GM23338 (cell line): ENCODE measurements at regions not wholly inside any gene's neighbourhood (a gene's known extent, or its start where the extent isn't known, plus 50 kb on each side); places are given as distances from the start of the nearest gene placed in this dataset.

Experiments used
- ATAC-seq: fragments of 200-7000 bp; cut with Tn5 transposase; 3 replicates; pipeline ENCODE4 v1.9.1; 2020
- DNase-seq: peaks from one replicate; pipeline ENCODE4 v3.0.0-alpha.2; 2015; ENCODE audit warnings: low spot score
- H2AFZ ChIP-seq: fragments of 200-600 bp; sonication (generic); 2 replicates; pipeline ENCODE4 v1.8.0; 2016; ENCODE audit warnings: antibody characterized with exemption, mild to moderate bottlenecking, moderate library complexity
- H3F3A ChIP-seq: fragments of 200-600 bp; sonication (generic); replicated peaks from 2 replicates; pipeline ENCODE4 v1.8.0; 2017; ENCODE audit warnings: antibody characterized with exemption, mixed run types, low read depth
- H3K27ac ChIP-seq: fragments of 200-600 bp; sonication (generic); 2 replicates; pipeline ENCODE4 v1.6.1; 2016; ENCODE audit warnings: low read depth
- H3K27me3 ChIP-seq: fragments of 200-600 bp; sonication (generic); 2 replicates; pipeline ENCODE4 v1.8.0; 2016; ENCODE audit warnings: mild to moderate bottlenecking, mixed run types, moderate library complexity; ENCODE audit not compliant: insufficient read depth
- H3K36me3 ChIP-seq: fragments of 200-600 bp; sonication (generic); 2 replicates; pipeline ENCODE4 v1.8.0; 2016; ENCODE audit warnings: mild to moderate bottlenecking; ENCODE audit not compliant: insufficient read depth
- H3K4me1 ChIP-seq: fragments of 200-600 bp; sonication (generic); 2 replicates; pipeline ENCODE4 v1.8.0; 2016; ENCODE audit warnings: mild to moderate bottlenecking, moderate library complexity; ENCODE audit not compliant: insufficient read depth
- H3K4me2 ChIP-seq: fragments of 200-600 bp; sonication (generic); 2 replicates; pipeline ENCODE4 v1.7.1; 2017; ENCODE audit warnings: mixed run types
- H3K4me3 ChIP-seq: fragments of 200-600 bp; sonication (generic); 2 replicates; pipeline ENCODE4 v1.6.1; 2016; ENCODE audit warnings: mixed run types
- H3K79me2 ChIP-seq: fragments of 200-600 bp; sonication (generic); replicated peaks from 2 replicates; pipeline ENCODE4 v1.8.0; 2017; ENCODE audit warnings: mild to moderate bottlenecking; ENCODE audit not compliant: insufficient read depth
- H3K9me2 ChIP-seq: fragments of 200-600 bp; sonication (generic); 2 replicates; pipeline ENCODE4 v1.8.0; 2017; ENCODE audit not compliant: insufficient read depth
- H4K20me1 ChIP-seq: fragments of 200-600 bp; sonication (generic); replicated peaks from 2 replicates; pipeline ENCODE4 v1.8.0; 2017; ENCODE audit warnings: mild to moderate bottlenecking; ENCODE audit not compliant: insufficient read depth
- H3K27ac Mint-ChIP-seq: 2 replicates; pipeline ENCODE4 v1.8.0; 2020; ENCODE audit warnings: inconsistent platforms, mild to moderate bottlenecking, moderate library complexity, mixed read lengths
- H3K27me3 Mint-ChIP-seq: 3 replicates; pipeline ENCODE4 v1.8.0; 2022; ENCODE audit warnings: low read depth, mild to moderate bottlenecking, moderate library complexity, mixed read lengths, inconsistent platforms; ENCODE audit not compliant: insufficient read depth, poor library complexity
- H3K36me3 Mint-ChIP-seq: 3 replicates; pipeline ENCODE4 v1.8.0; 2021; ENCODE audit warnings: low read depth, mild to moderate bottlenecking, inconsistent platforms, moderate library complexity, mixed read lengths
- H3K4me1 Mint-ChIP-seq: 3 replicates; pipeline ENCODE4 v1.8.0; 2020; ENCODE audit warnings: mild to moderate bottlenecking, inconsistent platforms, mixed read lengths
- H3K4me3 Mint-ChIP-seq: 3 replicates; pipeline ENCODE4 v1.8.0; 2021; ENCODE audit warnings: moderate library complexity, mild to moderate bottlenecking, inconsistent platforms, mixed read lengths
- H3K9me3 Mint-ChIP-seq: 3 replicates; pipeline ENCODE4 v1.8.0; 2020; ENCODE audit warnings: moderate library complexity, mild to moderate bottlenecking, inconsistent platforms, mixed read lengths
- CREB1 ChIP-seq: fragments of 250-450 bp; sonication (Bioruptor Pico); IDR thresholded peaks from 2 replicates; pipeline ENCODE4 v1.5.0; 2020; ENCODE audit warnings: low read depth, mild to moderate bottlenecking, moderate library complexity
- EZH2 ChIP-seq: fragments of 200-600 bp; sonication (generic); IDR thresholded peaks from one replicate; pipeline ENCODE4 v1.8.0; 2017; ENCODE audit warnings: antibody characterized with exemption, mild to moderate bottlenecking, low read depth; ENCODE audit not compliant: unreplicated experiment
- EZH2phosphoT487 ChIP-seq: fragments of 200-600 bp; sonication (generic); IDR thresholded peaks from one replicate; pipeline ENCODE4 v1.8.1; 2018; ENCODE audit warnings: antibody characterized with exemption; ENCODE audit not compliant: unreplicated experiment
- JUNB ChIP-seq: IDR thresholded peaks from one replicate; pipeline ENCODE4 v1.6.1; 2016; ENCODE audit warnings: antibody characterized with exemption; ENCODE audit not compliant: unreplicated experiment
- NANOG ChIP-seq: IDR thresholded peaks from 2 replicates; pipeline ENCODE4 v1.6.1; 2016; ENCODE audit warnings: antibody characterized with exemption, borderline replicate concordance
- STAT1 ChIP-seq: IDR thresholded peaks from one replicate; pipeline ENCODE4 v1.6.1; 2016; ENCODE audit warnings: antibody characterized with exemption; ENCODE audit not compliant: unreplicated experiment
- ZNF331 ChIP-seq: fragments of 250-450 bp; sonication (Bioruptor Pico); IDR thresholded peaks from 2 replicates; pipeline ENCODE4 v1.5.0; 2020; ENCODE audit warnings: low read depth, mild to moderate bottlenecking, moderate library complexity
- TF ChIP-seq, protein P1 (sequence below): IDR thresholded peaks from 2 replicates; pipeline ENCODE4 v1.6.1; 2016; ENCODE audit warnings: antibody characterized with exemption
- TF ChIP-seq, protein P2 (sequence below), 2 experiments: fragments of 200-600 bp in 1 of 2; sonication (generic) in 1 of 2; conservative IDR thresholded peaks; 2 replicates each; pipeline versions ENCODE4 v1.5.1 to v1.6.1; 2016 to 2017; ENCODE audit warnings: antibody characterized with exemption in 2 of 2, low read depth in 2 of 2, mild to moderate bottlenecking in 2 of 2, moderate library complexity in 1 of 2
- TF ChIP-seq, protein P3 (sequence below): fragments of 250-450 bp; sonication (Bioruptor Pico); IDR thresholded peaks from 2 replicates; pipeline ENCODE4 v1.5.0; 2020; ENCODE audit warnings: mild to moderate bottlenecking, moderate library complexity

DNA sequence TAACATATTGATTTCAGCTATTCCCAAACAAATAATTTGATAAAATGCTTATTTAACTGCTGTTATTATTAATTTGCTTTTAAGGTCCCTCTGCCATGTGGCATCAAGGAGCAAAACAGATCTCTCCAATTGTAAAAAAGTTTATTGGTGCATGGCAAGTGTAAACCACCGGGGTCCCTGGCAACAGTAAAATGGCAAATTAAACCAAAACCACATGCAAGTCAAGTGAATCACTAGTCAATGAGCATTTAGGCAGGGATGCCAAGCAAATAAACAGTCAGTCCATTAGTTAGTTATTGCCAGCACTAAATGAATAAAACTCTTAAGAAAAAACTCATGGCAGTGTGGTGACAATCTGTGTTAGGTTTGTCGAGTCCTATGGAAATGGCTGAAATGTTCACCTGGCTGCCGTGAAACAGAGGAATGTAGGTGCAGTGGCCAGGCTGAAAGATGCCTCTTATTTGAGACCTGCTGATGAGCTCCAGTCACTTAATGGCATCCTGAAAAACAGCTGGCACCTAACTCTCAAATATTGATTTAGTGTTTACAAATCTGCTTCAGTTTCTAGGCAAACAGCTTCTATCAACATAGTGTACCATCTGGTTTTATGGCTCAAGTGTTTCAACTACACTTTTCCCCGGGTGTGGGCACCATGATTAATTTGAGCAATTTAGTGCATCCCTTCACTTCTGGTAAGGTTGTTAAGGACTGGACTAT is 296.5 kb upstream of the ITGA1 start:
- Histone ChIP-seq H2AFZ (peak overlapping the region; percentile 81; the same call in 1 of the 2 replicates), H3K36me3 (no peaks in the 10 kb centered on the region), H4K20me1 (no peaks in the 10 kb centered on the region), H3K9me2 (no peaks in the 10 kb centered on the region; the same call in 1 of the 2 replicates), H3F3A (no peaks in the 10 kb centered on the region), H3K27ac (no peak overlapping the region), H3K4me1 (no peaks in the 10 kb centered on the region), H3K4me2 (no peak overlapping the region), H3K4me3 (no peak overlapping the region), H3K27me3 (no peaks in the 10 kb centered on the region), H3K79me2 (no peaks in the 10 kb centered on the region)
- no peak overlapping the region for H3K4me3 Mint-ChIP-seq
- no peaks in the 10 kb centered on the region for H3K27me3 Mint-ChIP-seq
- TF ChIP-seq CREB1 (no peak), EZH2 (no peak), EZH2phosphoT487 (no peak), NANOG (no peak), ZNF331 (CRISPR knock-in tag) (no peak), STAT1 (no peak)
- TF ChIP-seq, protein P1, sequence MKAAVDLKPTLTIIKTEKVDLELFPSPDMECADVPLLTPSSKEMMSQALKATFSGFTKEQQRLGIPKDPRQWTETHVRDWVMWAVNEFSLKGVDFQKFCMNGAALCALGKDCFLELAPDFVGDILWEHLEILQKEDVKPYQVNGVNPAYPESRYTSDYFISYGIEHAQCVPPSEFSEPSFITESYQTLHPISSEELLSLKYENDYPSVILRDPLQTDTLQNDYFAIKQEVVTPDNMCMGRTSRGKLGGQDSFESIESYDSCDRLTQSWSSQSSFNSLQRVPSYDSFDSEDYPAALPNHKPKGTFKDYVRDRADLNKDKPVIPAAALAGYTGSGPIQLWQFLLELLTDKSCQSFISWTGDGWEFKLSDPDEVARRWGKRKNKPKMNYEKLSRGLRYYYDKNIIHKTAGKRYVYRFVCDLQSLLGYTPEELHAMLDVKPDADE: no peak
- TF ChIP-seq, protein P2, sequence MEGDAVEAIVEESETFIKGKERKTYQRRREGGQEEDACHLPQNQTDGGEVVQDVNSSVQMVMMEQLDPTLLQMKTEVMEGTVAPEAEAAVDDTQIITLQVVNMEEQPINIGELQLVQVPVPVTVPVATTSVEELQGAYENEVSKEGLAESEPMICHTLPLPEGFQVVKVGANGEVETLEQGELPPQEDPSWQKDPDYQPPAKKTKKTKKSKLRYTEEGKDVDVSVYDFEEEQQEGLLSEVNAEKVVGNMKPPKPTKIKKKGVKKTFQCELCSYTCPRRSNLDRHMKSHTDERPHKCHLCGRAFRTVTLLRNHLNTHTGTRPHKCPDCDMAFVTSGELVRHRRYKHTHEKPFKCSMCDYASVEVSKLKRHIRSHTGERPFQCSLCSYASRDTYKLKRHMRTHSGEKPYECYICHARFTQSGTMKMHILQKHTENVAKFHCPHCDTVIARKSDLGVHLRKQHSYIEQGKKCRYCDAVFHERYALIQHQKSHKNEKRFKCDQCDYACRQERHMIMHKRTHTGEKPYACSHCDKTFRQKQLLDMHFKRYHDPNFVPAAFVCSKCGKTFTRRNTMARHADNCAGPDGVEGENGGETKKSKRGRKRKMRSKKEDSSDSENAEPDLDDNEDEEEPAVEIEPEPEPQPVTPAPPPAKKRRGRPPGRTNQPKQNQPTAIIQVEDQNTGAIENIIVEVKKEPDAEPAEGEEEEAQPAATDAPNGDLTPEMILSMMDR (conservative IDR thresholded peaks at IDR 0.05; ENCODE audit: low read depth in 2 of 2): no peak
- H3K27ac Mint-ChIP-seq: no peak overlapping the region
- no peaks in the 10 kb centered on the region for H3K9me3 Mint-ChIP-seq
- H3K36me3 Mint-ChIP-seq: no peaks in the 10 kb centered on the region
- no peak for ATAC-seq
- no peak for DNase-seq
- H3K4me1 Mint-ChIP-seq: no peaks in the 10 kb centered on the region

DNA sequence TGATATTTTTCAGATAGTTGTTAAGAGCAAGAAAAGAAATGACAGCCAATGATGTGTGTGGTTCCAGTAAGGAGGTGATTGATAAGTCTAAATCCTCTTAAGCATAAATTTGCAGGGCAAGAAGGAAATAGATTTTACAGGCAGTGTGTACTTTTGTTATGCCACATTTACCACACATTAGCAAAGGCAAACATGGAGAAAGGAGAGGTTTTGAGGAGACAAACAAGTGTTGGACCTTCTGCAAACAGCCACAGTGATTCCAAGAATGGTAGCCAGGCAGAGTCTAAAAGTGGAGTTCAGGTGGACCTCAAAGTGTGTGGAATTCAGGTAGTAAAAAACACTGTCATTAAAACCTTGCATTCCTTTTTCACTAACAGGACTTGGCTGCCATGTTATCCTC is 295.9 kb upstream of the ITGA1 start:
- no peaks in the 10 kb centered on the region; the same call in 1 of the 2 replicates for H3K9me2 ChIP-seq
- H3K27me3 Mint-ChIP-seq: no peaks in the 10 kb centered on the region
- no peak overlapping the region for H3K4me2 ChIP-seq
- no peaks in the 10 kb centered on the region for H4K20me1 ChIP-seq
- TF ChIP-seq, protein P2 (conservative IDR thresholded peaks at IDR 0.05; ENCODE audit: low read depth in 2 of 2): no peak
- TF ChIP-seq, protein P3, sequence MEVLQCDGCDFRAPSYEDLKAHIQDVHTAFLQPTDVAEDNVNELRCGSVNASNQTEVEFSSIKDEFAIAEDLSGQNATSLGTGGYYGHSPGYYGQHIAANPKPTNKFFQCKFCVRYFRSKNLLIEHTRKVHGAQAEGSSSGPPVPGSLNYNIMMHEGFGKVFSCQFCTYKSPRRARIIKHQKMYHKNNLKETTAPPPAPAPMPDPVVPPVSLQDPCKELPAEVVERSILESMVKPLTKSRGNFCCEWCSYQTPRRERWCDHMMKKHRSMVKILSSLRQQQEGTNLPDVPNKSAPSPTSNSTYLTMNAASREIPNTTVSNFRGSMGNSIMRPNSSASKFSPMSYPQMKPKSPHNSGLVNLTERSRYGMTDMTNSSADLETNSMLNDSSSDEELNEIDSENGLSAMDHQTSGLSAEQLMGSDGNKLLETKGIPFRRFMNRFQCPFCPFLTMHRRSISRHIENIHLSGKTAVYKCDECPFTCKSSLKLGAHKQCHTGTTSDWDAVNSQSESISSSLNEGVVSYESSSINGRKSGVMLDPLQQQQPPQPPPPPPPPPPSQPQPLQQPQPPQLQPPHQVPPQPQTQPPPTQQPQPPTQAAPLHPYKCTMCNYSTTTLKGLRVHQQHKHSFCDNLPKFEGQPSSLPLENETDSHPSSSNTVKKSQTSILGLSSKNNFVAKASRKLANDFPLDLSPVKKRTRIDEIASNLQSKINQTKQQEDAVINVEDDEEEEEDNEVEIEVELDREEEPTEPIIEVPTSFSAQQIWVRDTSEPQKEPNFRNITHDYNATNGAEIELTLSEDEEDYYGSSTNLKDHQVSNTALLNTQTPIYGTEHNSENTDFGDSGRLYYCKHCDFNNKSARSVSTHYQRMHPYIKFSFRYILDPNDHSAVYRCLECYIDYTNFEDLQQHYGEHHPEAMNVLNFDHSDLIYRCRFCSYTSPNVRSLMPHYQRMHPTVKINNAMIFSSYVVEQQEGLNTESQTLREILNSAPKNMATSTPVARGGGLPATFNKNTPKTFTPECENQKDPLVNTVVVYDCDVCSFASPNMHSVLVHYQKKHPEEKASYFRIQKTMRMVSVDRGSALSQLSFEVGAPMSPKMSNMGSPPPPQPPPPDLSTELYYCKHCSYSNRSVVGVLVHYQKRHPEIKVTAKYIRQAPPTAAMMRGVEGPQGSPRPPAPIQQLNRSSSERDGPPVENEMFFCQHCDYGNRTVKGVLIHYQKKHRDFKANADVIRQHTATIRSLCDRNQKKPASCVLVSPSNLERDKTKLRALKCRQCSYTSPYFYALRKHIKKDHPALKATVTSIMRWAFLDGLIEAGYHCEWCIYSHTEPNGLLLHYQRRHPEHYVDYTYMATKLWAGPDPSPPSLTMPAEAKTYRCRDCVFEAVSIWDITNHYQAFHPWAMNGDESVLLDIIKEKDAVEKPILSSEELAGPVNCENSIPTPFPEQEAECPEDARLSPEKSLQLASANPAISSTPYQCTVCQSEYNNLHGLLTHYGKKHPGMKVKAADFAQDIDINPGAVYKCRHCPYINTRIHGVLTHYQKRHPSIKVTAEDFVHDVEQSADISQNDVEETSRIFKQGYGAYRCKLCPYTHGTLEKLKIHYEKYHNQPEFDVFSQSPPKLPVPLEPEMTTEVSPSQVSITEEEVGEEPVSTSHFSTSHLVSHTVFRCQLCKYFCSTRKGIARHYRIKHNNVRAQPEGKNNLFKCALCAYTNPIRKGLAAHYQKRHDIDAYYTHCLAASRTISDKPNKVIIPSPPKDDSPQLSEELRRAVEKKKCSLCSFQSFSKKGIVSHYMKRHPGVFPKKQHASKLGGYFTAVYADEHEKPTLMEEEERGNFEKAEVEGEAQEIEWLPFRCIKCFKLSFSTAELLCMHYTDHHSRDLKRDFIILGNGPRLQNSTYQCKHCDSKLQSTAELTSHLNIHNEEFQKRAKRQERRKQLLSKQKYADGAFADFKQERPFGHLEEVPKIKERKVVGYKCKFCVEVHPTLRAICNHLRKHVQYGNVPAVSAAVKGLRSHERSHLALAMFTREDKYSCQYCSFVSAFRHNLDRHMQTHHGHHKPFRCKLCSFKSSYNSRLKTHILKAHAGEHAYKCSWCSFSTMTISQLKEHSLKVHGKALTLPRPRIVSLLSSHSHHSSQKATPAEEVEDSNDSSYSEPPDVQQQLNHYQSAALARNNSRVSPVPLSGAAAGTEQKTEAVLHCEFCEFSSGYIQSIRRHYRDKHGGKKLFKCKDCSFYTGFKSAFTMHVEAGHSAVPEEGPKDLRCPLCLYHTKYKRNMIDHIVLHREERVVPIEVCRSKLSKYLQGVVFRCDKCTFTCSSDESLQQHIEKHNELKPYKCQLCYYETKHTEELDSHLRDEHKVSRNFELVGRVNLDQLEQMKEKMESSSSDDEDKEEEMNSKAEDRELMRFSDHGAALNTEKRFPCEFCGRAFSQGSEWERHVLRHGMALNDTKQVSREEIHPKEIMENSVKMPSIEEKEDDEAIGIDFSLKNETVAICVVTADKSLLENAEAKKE (CRISPR knock-in tag): no peak
- no peak for TF ChIP-seq EZH2
- TF ChIP-seq JUNB: no peak
- no peak for TF ChIP-seq CREB1
- peak overlapping the region; percentile 80; the same call in 1 of the 2 replicates for H2AFZ ChIP-seq
- no peak overlapping the region for H3K4me3 ChIP-seq
- peaks cover under 1% of the 10 kb centered on the region; the same call in 1 of the 3 replicates for H3K9me3 Mint-ChIP-seq
- no peak overlapping the region for H3K27ac ChIP-seq
- no peak overlapping the region for H3K4me3 Mint-ChIP-seq
- H3K36me3 ChIP-seq: no peaks in the 10 kb centered on the region
- no peaks in the 10 kb centered on the region for H3K27me3 ChIP-seq
- ATAC-seq (no peak), DNase-seq (no peak)
- no peaks in the 10 kb centered on the region for H3K36me3 Mint-ChIP-seq
- H3K79me2 ChIP-seq: no peaks in the 10 kb centered on the region
- H3K4me1 Mint-ChIP-seq: no peaks in the 10 kb centered on the region
- H3F3A ChIP-seq: no peaks in the 10 kb centered on the region
- no peak overlapping the region for H3K27ac Mint-ChIP-seq
- no peaks in the 10 kb centered on the region for H3K4me1 ChIP-seq
